ENCODE measurements at regions not wholly inside any gene's neighbourhood (a gene's known extent, or its start where the extent isn't known, plus 50 kb on each side); places are given as distances from the start of the nearest gene placed in this dataset.
"Not testable (repeated sequence)": the region's sequence is repeated elsewhere in the genome, so short reads cannot be mapped to it uniquely, and the experiment has no call there.

DNA sequence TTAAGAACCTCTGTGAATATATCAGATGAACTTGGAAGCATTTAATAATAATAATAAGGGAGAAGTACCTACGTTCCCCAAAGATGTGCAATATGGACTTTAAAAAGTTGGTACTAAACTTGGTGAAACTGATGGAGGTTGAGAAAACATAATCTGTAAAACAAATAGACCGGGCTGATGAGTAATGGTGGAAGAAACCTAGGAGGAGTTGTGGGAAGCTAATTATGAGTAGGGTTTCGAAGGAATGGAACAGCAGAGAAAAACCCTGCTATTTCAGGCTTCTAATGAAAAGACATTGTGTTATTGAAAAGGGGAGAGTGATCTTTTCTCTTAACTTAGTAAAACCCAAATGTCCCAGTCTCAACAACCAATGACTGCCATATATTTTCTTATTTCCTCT lies 229.3 kb downstream of the PCSK1 start:
- no peak overlapping the region for H3K27ac Mint-ChIP-seq
- H3K9me3 Mint-ChIP-seq: peaks cover 29% of the 10 kb centered on the region
- H3K36me3 Mint-ChIP-seq (ENCODE audit: low read depth): peaks cover 5% of the 10 kb centered on the region
- H3K27me3 Mint-ChIP-seq (ENCODE audit: low read depth): peaks cover 14% of the 10 kb centered on the region
- H3K4me3 Mint-ChIP-seq: no peak overlapping the region
- H3K4me1 Mint-ChIP-seq (ENCODE audit: low read depth): no peaks in the 10 kb centered on the region

DNA sequence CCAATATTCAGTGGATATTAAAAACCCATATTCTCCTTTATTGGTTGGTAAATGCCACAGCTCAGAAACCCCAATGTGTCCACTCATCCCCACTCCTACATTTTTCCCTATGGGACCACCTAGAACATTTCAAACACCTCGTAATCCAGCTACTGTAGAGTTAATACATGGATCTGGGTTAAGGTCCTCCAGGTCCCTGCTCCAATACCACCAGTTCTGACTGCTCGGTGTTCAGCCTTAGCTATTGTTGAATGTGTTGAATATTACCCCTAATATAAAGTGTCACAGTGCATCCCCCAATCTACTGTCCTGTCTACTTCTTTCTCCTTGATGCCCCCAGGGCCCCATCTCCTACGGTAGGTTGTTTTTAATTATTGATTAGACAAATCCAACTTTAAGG lies 231.5 kb downstream of the PCSK1 start:
- no peaks in the 10 kb centered on the region for H3K36me3 Mint-ChIP-seq (ENCODE audit: low read depth)
- H3K4me3 Mint-ChIP-seq: no peak overlapping the region
- H3K27ac Mint-ChIP-seq: no peak overlapping the region
- peaks cover 6% of the 10 kb centered on the region for H3K9me3 Mint-ChIP-seq
- peaks cover 4% of the 10 kb centered on the region for H3K27me3 Mint-ChIP-seq (ENCODE audit: low read depth)
- no peaks in the 10 kb centered on the region for H3K4me1 Mint-ChIP-seq (ENCODE audit: low read depth)

GRCh38 chr5:96200641-96201040 lies 232.4 kb downstream of the PCSK1 start:
- Mint-ChIP-seq H3K9me3 (no peaks in the 10 kb centered on the region), H3K27me3 (ENCODE audit: low read depth) (peaks cover 8% of the 10 kb centered on the region), H3K4me1 (ENCODE audit: low read depth) (no peaks in the 10 kb centered on the region), H3K27ac (no peak overlapping the region), H3K4me3 (no peak overlapping the region), H3K36me3 (ENCODE audit: low read depth) (no peaks in the 10 kb centered on the region)

GRCh38 chr5:96199713-96200183 lies 233.3 kb downstream of the PCSK1 start:
- Mint-ChIP-seq H3K27me3 (ENCODE audit: low read depth) (peaks cover 8% of the 10 kb centered on the region), H3K27ac (no peak overlapping the region), H3K9me3 (no peaks in the 10 kb centered on the region), H3K36me3 (ENCODE audit: low read depth) (no peaks in the 10 kb centered on the region), H3K4me1 (ENCODE audit: low read depth) (no peaks in the 10 kb centered on the region), H3K4me3 (no peak overlapping the region)

GRCh38 chr5:96198356-96199058 lies 234.5 kb downstream of the PCSK1 start:
- Mint-ChIP-seq H3K27me3 (ENCODE audit: low read depth) (peaks cover 8% of the 10 kb centered on the region), H3K36me3 (ENCODE audit: low read depth) (no peaks in the 10 kb centered on the region), H3K4me1 (ENCODE audit: low read depth) (no peaks in the 10 kb centered on the region), H3K4me3 (no peak overlapping the region), H3K9me3 (no peaks in the 10 kb centered on the region), H3K27ac (no peak overlapping the region)

DNA sequence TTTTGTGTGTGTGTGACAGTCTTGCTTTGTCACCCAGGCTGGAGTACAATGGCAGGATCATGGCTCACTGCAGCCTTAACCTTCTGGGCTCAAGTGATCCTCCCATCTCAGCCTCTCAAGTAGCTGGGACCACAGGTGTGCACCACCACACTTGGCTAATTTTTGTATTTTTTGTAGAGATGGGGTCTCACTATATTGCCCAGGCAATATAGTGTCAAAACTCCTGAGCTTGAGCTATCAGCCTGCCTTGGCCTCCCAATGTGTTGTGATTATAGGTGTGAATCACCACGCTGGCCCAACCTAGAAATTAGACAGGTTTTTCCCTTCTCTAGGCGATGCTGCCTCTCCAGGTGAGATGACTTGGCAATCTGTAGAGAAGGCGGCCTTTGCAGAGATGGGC lies 235.3 kb downstream of the PCSK1 start:
- not testable (repeated sequence) for H3K4me1 Mint-ChIP-seq (ENCODE audit: low read depth); H3K4me3 Mint-ChIP-seq; H3K27me3 Mint-ChIP-seq (ENCODE audit: low read depth); H3K27ac Mint-ChIP-seq; H3K9me3 Mint-ChIP-seq; H3K36me3 Mint-ChIP-seq (ENCODE audit: low read depth)

- H3K27ac Mint-ChIP-seq: no peak overlapping the region
- H3K27me3 Mint-ChIP-seq (ENCODE audit: low read depth): peaks cover 8% of the 10 kb centered on the region
- no peak overlapping the region for H3K4me3 Mint-ChIP-seq
- no peaks in the 10 kb centered on the region for H3K9me3 Mint-ChIP-seq
- no peaks in the 10 kb centered on the region for H3K4me1 Mint-ChIP-seq (ENCODE audit: low read depth)
- H3K36me3 Mint-ChIP-seq (ENCODE audit: low read depth): no peaks in the 10 kb centered on the region
Measured at GRCh38 chr5:96197347-96197746, 235.7 kb upstream of the ELL2 start.

DNA sequence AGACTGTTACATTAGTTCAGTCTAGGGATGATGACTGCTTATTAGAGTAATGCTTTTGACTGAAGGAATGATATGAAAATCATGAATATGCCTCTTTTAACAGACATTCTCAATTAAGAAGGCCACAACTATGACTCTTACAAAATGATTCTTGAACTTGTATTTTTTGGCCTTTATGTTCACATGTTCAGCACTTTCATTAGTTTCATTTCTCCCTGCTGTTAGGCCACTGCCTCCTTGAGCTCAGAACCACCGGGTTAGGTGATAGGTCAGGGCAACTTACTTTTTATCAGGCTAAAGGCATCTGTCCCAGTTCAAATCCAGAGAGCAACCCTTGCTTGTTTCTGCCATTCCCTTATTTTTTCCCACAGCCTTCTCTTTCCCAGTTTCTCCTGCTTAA lies 235.2 kb upstream of the ELL2 start:
- no peaks in the 10 kb centered on the region for H3K36me3 Mint-ChIP-seq (ENCODE audit: low read depth)

DNA sequence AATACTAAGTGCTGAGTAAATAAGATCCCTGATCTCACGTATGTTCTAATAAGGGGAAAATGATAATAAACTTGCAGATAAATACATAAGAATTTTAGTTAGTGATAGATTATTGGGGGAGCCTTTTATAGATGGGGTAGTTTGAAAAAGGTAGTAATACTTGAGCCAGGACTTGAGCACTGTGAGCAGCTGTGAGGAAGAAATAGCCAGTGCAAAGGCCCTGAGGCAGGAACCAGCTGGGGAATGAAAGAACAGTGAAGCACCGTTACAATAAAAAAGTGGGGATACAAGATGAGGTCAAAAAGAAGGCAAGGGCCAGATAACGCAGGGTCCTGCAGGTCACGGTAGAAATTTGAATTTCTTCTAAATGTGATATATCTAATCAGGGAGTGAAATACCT lies 234.8 kb upstream of the ELL2 start:
- H3K27ac Mint-ChIP-seq: no peak overlapping the region
- peaks cover 8% of the 10 kb centered on the region for H3K27me3 Mint-ChIP-seq (ENCODE audit: low read depth)
- no peaks in the 10 kb centered on the region for H3K9me3 Mint-ChIP-seq
- H3K4me1 Mint-ChIP-seq (ENCODE audit: low read depth): no peaks in the 10 kb centered on the region
- no peak overlapping the region for H3K4me3 Mint-ChIP-seq
- H3K36me3 Mint-ChIP-seq (ENCODE audit: low read depth): no peaks in the 10 kb centered on the region

More for the DNA sequence above, 235.2 kb upstream of the ELL2 start:
- Mint-ChIP-seq H3K4me1 (ENCODE audit: low read depth) (no peaks in the 10 kb centered on the region), H3K4me3 (no peak overlapping the region), H3K27ac (no peak overlapping the region), H3K27me3 (ENCODE audit: low read depth) (peaks cover 8% of the 10 kb centered on the region), H3K9me3 (no peaks in the 10 kb centered on the region)

DNA sequence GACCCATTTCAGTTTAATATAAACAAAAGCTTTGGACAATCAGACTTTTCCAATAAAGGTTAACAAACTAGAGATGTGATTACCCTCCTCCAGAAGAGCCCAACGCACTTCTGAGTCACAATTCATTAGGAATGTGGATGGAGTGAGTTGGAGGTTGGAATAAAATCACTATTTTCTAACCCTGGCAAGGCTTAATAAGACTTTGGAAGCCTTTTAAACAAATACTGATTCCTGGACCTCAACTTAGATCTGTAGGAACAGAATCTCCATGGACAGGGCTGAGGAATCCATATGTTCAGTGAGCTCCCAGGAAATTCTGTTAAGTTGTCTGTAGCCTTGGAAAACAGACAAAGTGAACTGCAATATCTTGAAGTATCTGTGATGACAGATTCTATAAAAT lies 233.5 kb upstream of the ELL2 start:
- Mint-ChIP-seq H3K4me3 (no peak overlapping the region), H3K27ac (no peak overlapping the region), H3K4me1 (ENCODE audit: low read depth) (no peaks in the 10 kb centered on the region), H3K27me3 (ENCODE audit: low read depth) (peaks cover 8% of the 10 kb centered on the region), H3K36me3 (ENCODE audit: low read depth) (no peaks in the 10 kb centered on the region), H3K9me3 (no peaks in the 10 kb centered on the region)

DNA sequence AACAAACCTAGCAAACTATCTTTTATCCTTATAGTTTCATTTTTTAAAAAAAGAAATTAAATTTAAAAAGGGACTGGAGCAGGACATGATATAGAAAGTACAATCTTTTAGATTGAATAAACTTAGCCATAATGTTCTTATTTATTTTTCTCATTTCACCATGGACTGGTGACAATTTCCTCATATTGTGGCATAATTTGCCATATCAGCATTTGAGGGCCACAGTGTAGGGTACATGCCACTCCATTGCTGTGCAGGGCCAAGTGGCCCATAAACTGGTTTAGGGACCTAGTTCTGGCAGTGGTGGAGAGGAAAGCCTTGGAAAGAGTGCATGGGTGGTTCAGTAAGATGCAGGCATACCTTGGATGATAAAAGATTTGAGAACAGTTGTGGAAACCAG lies 232.9 kb upstream of the ELL2 start:
- H3K4me3 Mint-ChIP-seq: no peak overlapping the region
- no peaks in the 10 kb centered on the region for H3K4me1 Mint-ChIP-seq (ENCODE audit: low read depth)
- peaks cover 8% of the 10 kb centered on the region for H3K27me3 Mint-ChIP-seq (ENCODE audit: low read depth)
- no peaks in the 10 kb centered on the region for H3K36me3 Mint-ChIP-seq (ENCODE audit: low read depth)
- no peak overlapping the region for H3K27ac Mint-ChIP-seq
- H3K9me3 Mint-ChIP-seq: no peaks in the 10 kb centered on the region

DNA sequence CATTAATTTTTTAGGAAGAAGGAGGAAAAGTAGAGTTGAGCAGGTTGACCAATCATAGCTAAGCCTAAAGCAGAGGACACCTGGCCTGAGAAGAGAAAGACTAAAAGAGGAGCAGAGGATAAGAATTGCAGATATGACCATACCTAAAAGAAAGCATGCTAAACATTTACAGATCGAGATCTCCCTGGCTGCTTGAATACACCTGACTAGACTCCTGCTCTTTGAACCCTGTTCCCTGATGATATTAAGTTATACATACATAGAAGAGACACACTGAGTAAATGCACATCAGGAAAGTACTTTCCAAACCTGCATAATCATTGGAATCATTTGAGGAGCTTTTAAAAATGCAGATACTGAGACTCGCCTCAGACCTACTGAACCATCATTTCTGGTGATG lies 232.3 kb upstream of the ELL2 start:
- peaks cover 8% of the 10 kb centered on the region for H3K27me3 Mint-ChIP-seq (ENCODE audit: low read depth)
- no peak overlapping the region for H3K27ac Mint-ChIP-seq
- no peaks in the 10 kb centered on the region for H3K36me3 Mint-ChIP-seq (ENCODE audit: low read depth)
- no peak overlapping the region for H3K4me3 Mint-ChIP-seq
- H3K4me1 Mint-ChIP-seq (ENCODE audit: low read depth): no peaks in the 10 kb centered on the region
- no peaks in the 10 kb centered on the region for H3K9me3 Mint-ChIP-seq

GRCh38 chr5:96189987-96190386 lies 228.3 kb upstream of the ELL2 start:
- no peaks in the 10 kb centered on the region for H3K4me1 Mint-ChIP-seq (ENCODE audit: low read depth)
- peaks cover 12% of the 10 kb centered on the region for H3K27me3 Mint-ChIP-seq (ENCODE audit: low read depth)
- peaks cover 10% of the 10 kb centered on the region for H3K9me3 Mint-ChIP-seq
- no peaks in the 10 kb centered on the region for H3K36me3 Mint-ChIP-seq (ENCODE audit: low read depth)
- no peak overlapping the region for H3K27ac Mint-ChIP-seq
- H3K4me3 Mint-ChIP-seq: no peak overlapping the region

DNA sequence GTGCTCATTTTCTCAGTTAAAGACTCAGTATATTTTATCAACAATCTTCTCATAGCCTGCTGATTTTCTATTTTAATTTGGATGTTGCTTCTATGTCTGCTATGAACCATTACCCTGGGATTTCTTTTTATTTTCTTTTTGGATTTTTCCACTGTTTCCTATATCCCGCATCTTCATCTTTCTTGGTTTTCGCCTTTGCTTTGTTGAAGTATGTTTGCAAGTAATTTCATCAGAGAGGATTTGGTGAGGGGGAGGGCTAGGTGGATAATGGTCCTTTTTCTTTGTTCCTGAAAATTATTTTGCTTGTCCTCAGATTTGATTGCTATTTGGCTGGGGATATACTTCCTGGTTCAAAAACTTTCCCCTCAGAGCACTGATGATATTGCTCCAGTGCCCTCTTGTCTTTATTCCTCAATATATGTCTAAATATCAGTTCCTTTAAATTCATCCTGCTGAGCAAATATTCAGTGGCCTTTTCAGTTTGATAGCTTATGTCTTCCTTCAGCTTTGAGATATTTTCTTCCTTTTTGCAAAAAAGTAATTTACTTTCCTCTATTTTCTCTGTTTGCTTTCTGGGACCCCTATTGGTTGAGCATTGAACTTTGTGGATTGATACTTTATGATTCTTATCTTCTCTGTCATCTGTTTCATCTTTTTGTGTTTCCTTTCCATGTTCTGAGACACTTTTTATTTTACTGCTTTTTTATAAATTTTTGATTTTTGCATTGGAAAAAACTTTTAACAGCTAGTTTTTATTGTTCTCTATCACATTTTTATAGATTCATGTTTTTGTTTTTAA lies 227.6 kb upstream of the ELL2 start:
- Mint-ChIP-seq H3K9me3 (peaks cover 18% of the 10 kb centered on the region), H3K4me1 (ENCODE audit: low read depth) (no peaks in the 10 kb centered on the region), H3K27ac (no peak overlapping the region), H3K27me3 (ENCODE audit: low read depth) (peaks cover 16% of the 10 kb centered on the region), H3K36me3 (ENCODE audit: low read depth) (no peaks in the 10 kb centered on the region), H3K4me3 (no peak overlapping the region)

- H3K36me3 Mint-ChIP-seq (ENCODE audit: low read depth): no peaks in the 10 kb centered on the region
- H3K9me3 Mint-ChIP-seq: peaks cover 19% of the 10 kb centered on the region
- H3K27me3 Mint-ChIP-seq (ENCODE audit: low read depth): peaks cover 20% of the 10 kb centered on the region
- H3K4me3 Mint-ChIP-seq: no peak overlapping the region
- H3K4me1 Mint-ChIP-seq (ENCODE audit: low read depth): no peaks in the 10 kb centered on the region
- no peak overlapping the region for H3K27ac Mint-ChIP-seq
Measured at GRCh38 chr5:96187309-96188027, 225.8 kb upstream of the ELL2 start.

All from T-helper 1 cell treated with Interleukin-12 subunit alpha and Interleukin-12 subunit beta and Interleukin-4 antibody, amounts not matched to agents 30 μg/mL and 1 μg/mL, for 36 hours (primary cell).